Upper lobe of left lung (tissue), 4 donors: ENCODE measurements at regions not wholly inside any gene's neighbourhood (a gene's known extent, or its start where the extent isn't known, plus 50 kb on each side); places are given as distances from the start of the nearest gene placed in this dataset.

Source experiments
- EP300 ChIP-seq, 4 donors: sonication (generic); formaldehyde crosslinking; IDR thresholded peaks; one replicate each; pipeline ENCODE4 v1.5.1; 2017; ENCODE audit warnings: antibody characterized with exemption in 4 of 4, control low read depth in 2 of 4
- POLR2A ChIP-seq, 4 donors: fragments of 450-650 bp; IDR thresholded peaks; one replicate each; pipeline ENCODE4 v1.5.1; 2016 to 2017; ENCODE audit warnings: antibody characterized with exemption in 4 of 4, mild to moderate bottlenecking in 2 of 4
- POLR2AphosphoS5 ChIP-seq, 2 donors: sonication (generic); formaldehyde crosslinking; IDR thresholded peaks; one replicate each; pipeline ENCODE4 v1.5.1; 2017; ENCODE audit warnings: antibody characterized with exemption in 2 of 2
- TF ChIP-seq, protein P1 (sequence below), 6 experiments: fragments of 450-650 bp in 4 of 6; fragments of 200-600 bp in 2 of 6; sonication (generic) in 2 of 6; IDR thresholded peaks; one replicate each; pipeline ENCODE4 v1.5.1; 2016 to 2019; ENCODE audit warnings: antibody characterized with exemption in 6 of 6

DNA sequence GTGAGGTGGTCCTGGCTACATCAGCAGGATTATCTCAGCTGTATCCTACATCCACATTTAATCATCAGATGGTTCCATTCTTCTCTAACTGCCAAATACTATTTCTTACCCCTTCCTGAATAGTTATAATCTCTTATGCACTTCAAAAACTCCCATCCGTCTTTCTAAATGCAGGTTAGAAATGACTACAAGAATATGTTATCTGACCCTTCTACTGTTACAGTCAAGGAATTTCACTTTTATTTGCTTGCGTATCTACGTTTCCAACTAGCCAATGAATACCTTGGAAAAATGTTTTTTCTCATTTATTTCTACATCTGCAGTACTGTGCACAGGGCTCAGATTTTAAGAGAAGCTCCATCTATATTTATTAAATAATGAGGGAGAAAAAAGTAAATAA, 709.9 kb downstream of the KCNT2 start:
- TF ChIP-seq, protein P1, sequence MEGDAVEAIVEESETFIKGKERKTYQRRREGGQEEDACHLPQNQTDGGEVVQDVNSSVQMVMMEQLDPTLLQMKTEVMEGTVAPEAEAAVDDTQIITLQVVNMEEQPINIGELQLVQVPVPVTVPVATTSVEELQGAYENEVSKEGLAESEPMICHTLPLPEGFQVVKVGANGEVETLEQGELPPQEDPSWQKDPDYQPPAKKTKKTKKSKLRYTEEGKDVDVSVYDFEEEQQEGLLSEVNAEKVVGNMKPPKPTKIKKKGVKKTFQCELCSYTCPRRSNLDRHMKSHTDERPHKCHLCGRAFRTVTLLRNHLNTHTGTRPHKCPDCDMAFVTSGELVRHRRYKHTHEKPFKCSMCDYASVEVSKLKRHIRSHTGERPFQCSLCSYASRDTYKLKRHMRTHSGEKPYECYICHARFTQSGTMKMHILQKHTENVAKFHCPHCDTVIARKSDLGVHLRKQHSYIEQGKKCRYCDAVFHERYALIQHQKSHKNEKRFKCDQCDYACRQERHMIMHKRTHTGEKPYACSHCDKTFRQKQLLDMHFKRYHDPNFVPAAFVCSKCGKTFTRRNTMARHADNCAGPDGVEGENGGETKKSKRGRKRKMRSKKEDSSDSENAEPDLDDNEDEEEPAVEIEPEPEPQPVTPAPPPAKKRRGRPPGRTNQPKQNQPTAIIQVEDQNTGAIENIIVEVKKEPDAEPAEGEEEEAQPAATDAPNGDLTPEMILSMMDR (IDR thresholded peaks at IDR 0.05) = no peak
- TF ChIP-seq POLR2A (IDR thresholded peaks at IDR 0.05) (no peak), POLR2AphosphoS5 (IDR thresholded peaks at IDR 0.05) (no peak), EP300 (IDR thresholded peaks at IDR 0.05) (no peak)
